ENCODE measurements at regions not wholly inside any gene's neighbourhood (a gene's known extent, or its start where the extent isn't known, plus 50 kb on each side); places are given as distances from the start of the nearest gene placed in this dataset.
"Not testable (repeated sequence)": the region's sequence is repeated elsewhere in the genome, so short reads cannot be mapped to it uniquely, and the experiment has no call there.

- no peak for DNase-seq
Observed at GRCh38 chr10:90197766-90198165, 496.4 kb downstream of the KIF20B start.

GRCh38 chr10:90199093-90199492, 497.7 kb downstream of the KIF20B start:
- no peak for DNase-seq

GRCh38 chr10:90199513-90199912, 498.1 kb downstream of the KIF20B start:
- no peak for DNase-seq

GRCh38 chr10:90204131-90204955, 503.0 kb downstream of the KIF20B start:
- DNase-seq: no peak

GRCh38 chr10:90204956-90205314, 503.5 kb downstream of the KIF20B start:
- DNase-seq: no peak

GRCh38 chr10:90205340-90205739, 503.9 kb downstream of the KIF20B start:
- no peak for DNase-seq

GRCh38 chr10:90213346-90213745, 512.0 kb downstream of the KIF20B start:
- DNase-seq: no peak

GRCh38 chr10:90218846-90219245, 517.5 kb downstream of the KIF20B start:
- DNase-seq: no peak

GRCh38 chr10:90222372-90222771, 521.0 kb downstream of the KIF20B start:
- no peak for DNase-seq

- DNase-seq: no peak
Observed at GRCh38 chr10:90222939-90223338, 521.5 kb downstream of the KIF20B start.

GRCh38 chr10:90224791-90225566, 523.6 kb downstream of the KIF20B start:
- DNase-seq: no peak

GRCh38 chr10:90226517-90226916, 525.1 kb downstream of the KIF20B start:
- DNase-seq: no peak

- DNase-seq: no peak
Observed at GRCh38 chr10:90227217-90227656, 525.8 kb downstream of the KIF20B start.

GRCh38 chr10:90227786-90228185, 526.4 kb downstream of the KIF20B start:
- no peak for DNase-seq

GRCh38 chr10:90229486-90229885, 528.1 kb downstream of the KIF20B start:
- no peak for DNase-seq

GRCh38 chr10:90233805-90234204, 532.4 kb downstream of the KIF20B start:
- DNase-seq: not testable (repeated sequence)

- no peak for DNase-seq
Observed at GRCh38 chr10:90245623-90246022, 544.2 kb downstream of the KIF20B start.

GRCh38 chr10:90250784-90251183, 549.4 kb downstream of the KIF20B start:
- not testable (repeated sequence) for DNase-seq

- DNase-seq: no peak
Observed at GRCh38 chr10:90269699-90270098, 568.3 kb downstream of the KIF20B start.

- DNase-seq: no peak
Observed at GRCh38 chr10:90274721-90275468, 573.5 kb downstream of the KIF20B start.

- no peak for DNase-seq
Observed at GRCh38 chr10:90276894-90277475, 575.6 kb downstream of the KIF20B start.

- DNase-seq: no peak
Observed at GRCh38 chr10:90286406-90286805, 571.4 kb downstream of the HTR7 start.

- no peak for DNase-seq
Observed at GRCh38 chr10:90286941-90287340, 570.9 kb downstream of the HTR7 start.

All from CD4-positive, alpha-beta T cell treated with Interleukin-10 for 1 hour (primary cell).